Endothelial cell of umbilical vein (primary cell): ENCODE measurements at regions not wholly inside any gene's neighbourhood (a gene's known extent, or its start where the extent isn't known, plus 50 kb on each side); places are given as distances from the start of the nearest gene placed in this dataset.

Experiments
- BruUV-seq: library from RNA; stranded (reverse); fragments of 400-500 nt; replicated peaks from 2 replicates; lab custom pipeline; 2021; lab: Mats Ljungman, UMichigan
- CTCF ChIA-PET: fragments of 300-600, 350-600 bp; sonication (Branson Sonifier 250); formaldehyde crosslinking; loops from one replicate; lab custom pipeline; 2021; ENCODE audit warnings: antibody characterized with exemption, inconsistent platforms; lab: Charles Lee
- POLR2A ChIA-PET: fragments of 300-600, 350-600 bp; sonication (Branson Sonifier 250); formaldehyde crosslinking; loops from one replicate; lab custom pipeline; 2021; ENCODE audit warnings: antibody characterized with exemption, inconsistent platforms; lab: Charles Lee
- DNase-seq: peaks from one replicate; pipeline ENCODE4 v3.0.0-alpha.2; 2011; ENCODE audit warnings: low read depth, low spot score
- FAIRE-seq: peaks from 2 replicates; lab custom pipeline; 2011; peaks lifted over from hg19 to GRCh38; lab: Jason Lieb, UNC
- H2AFZ ChIP-seq: 2 replicates; pipeline ENCODE4 v1.6.0; 2012; ENCODE audit warnings: low read depth, low read length, control low read depth, inconsistent platforms
- H3K27ac ChIP-seq: 2 replicates; pipeline ENCODE4 v1.5.1; 2011; ENCODE audit warnings: low read depth, mild to moderate bottlenecking, control low read depth, low read length, moderate library complexity; ENCODE audit not compliant: insufficient read depth
- H3K27me3 ChIP-seq, 2 experiments: 2 replicates each; pipeline versions ENCODE4 v1.6.0 to v1.6.1; 2011; ENCODE audit warnings: low read length in 2 of 2, mixed read lengths in 1 of 2; ENCODE audit not compliant: control insufficient read depth in 2 of 2, insufficient read depth in 2 of 2
- H3K36me3 ChIP-seq, 2 experiments: 2 replicates in 1 of 2; 3 replicates in 1 of 2; pipeline ENCODE4 v1.5.1; 2011; ENCODE audit warnings: low read length in 2 of 2, mild to moderate bottlenecking in 1 of 2, moderate library complexity in 1 of 2; ENCODE audit not compliant: control insufficient read depth in 2 of 2, insufficient read depth in 2 of 2; ENCODE audit errors: extremely low read depth in 1 of 2
- H3K4me1 ChIP-seq: 3 replicates; pipeline ENCODE4 v1.5.1; 2011; ENCODE audit warnings: mild to moderate bottlenecking, low read length; ENCODE audit not compliant: control insufficient read depth, insufficient read depth; ENCODE audit errors: extremely low read depth
- H3K4me2 ChIP-seq: 2 replicates; pipeline ENCODE4 v1.6.1; 2011; ENCODE audit warnings: low read length, control low read depth, mixed read lengths; ENCODE audit not compliant: insufficient read depth
- H3K4me3 ChIP-seq, 3 experiments: fragments of 200-600 bp in 1 of 3; sonication (generic), shearing (Covaris generic) in 1 of 3; replicated peaks in 1 of 3; 2 replicates each; pipeline ENCODE4 v1.5.1; 2011 to 2016; ENCODE audit warnings: control low read depth in 3 of 3, low read length in 3 of 3, mild to moderate bottlenecking in 2 of 3, inconsistent platforms in 1 of 3, low read depth in 1 of 3, moderate library complexity in 1 of 3; ENCODE audit not compliant: insufficient read depth in 1 of 3
- H3K79me2 ChIP-seq: 2 replicates; pipeline ENCODE4 v1.6.0; 2012; ENCODE audit warnings: low read length, inconsistent platforms; ENCODE audit not compliant: control insufficient read depth, insufficient read depth
- H3K9ac ChIP-seq: replicated peaks from 2 replicates; pipeline ENCODE3; 2011; ENCODE audit warnings: low read length, control low read depth; ENCODE audit not compliant: insufficient read depth; ENCODE audit errors: extremely low read depth
- H3K9me1 ChIP-seq: replicated peaks from 3 replicates; pipeline ENCODE4 v1.6.0; 2011; ENCODE audit warnings: mild to moderate bottlenecking, low read length; ENCODE audit not compliant: control insufficient read depth, insufficient read depth; ENCODE audit errors: extremely low read depth
- H3K9me3 ChIP-seq: replicated peaks from 2 replicates; pipeline ENCODE4 v1.5.1; 2012; ENCODE audit warnings: low read length, inconsistent platforms; ENCODE audit not compliant: control insufficient read depth, insufficient read depth
- H4K20me1 ChIP-seq: replicated peaks from 2 replicates; pipeline ENCODE3; 2011; ENCODE audit warnings: mild to moderate bottlenecking, low read length; ENCODE audit not compliant: control insufficient read depth, insufficient read depth; ENCODE audit errors: extremely low read depth
- EZH2 ChIP-seq: IDR thresholded peaks from 2 replicates; pipeline ENCODE4 v1.6.1; 2012; ENCODE audit warnings: borderline replicate concordance, low read depth, mild to moderate bottlenecking, moderate library complexity, low read length, inconsistent platforms; ENCODE audit not compliant: severe bottlenecking
- FOS ChIP-seq: IDR thresholded peaks from 2 replicates; pipeline ENCODE4 v1.6.1; 2011; ENCODE audit warnings: mild to moderate bottlenecking, low read length, moderate library complexity, borderline replicate concordance; ENCODE audit not compliant: insufficient read depth
- GATA2 ChIP-seq: IDR thresholded peaks from 2 replicates; pipeline ENCODE4 v1.7.0; 2011; ENCODE audit warnings: low read depth, mild to moderate bottlenecking, moderate library complexity, mixed read lengths, low read length; ENCODE audit not compliant: insufficient read length, insufficient read depth
- JUN ChIP-seq: IDR thresholded peaks from 2 replicates; pipeline ENCODE4 v1.6.1; 2011; ENCODE audit warnings: borderline replicate concordance, low read depth; ENCODE audit not compliant: insufficient read length, insufficient read depth
- MAX ChIP-seq: IDR thresholded peaks from 2 replicates; pipeline ENCODE4 v1.6.1; 2011; ENCODE audit not compliant: insufficient read depth, insufficient read length
- MYC ChIP-seq: IDR thresholded peaks from one replicate; pipeline ENCODE4 v1.6.1; 2011; ENCODE audit warnings: mild to moderate bottlenecking, low read depth, low read length
- POLR2A ChIP-seq: IDR thresholded peaks from 2 replicates; pipeline ENCODE4 v1.6.1; 2012; ENCODE audit warnings: low read depth, mild to moderate bottlenecking, control low read depth, low read length
- POLR2AphosphoS5 ChIP-seq: IDR thresholded peaks from 2 replicates; pipeline ENCODE4 v1.6.1; 2012; ENCODE audit warnings: low read depth, mild to moderate bottlenecking, control low read depth, low read length, moderate library complexity; ENCODE audit not compliant: insufficient read depth
- dilution Hi-C: fragments of 300-500 bp; cut with MboI; formaldehyde crosslinking; loops from one replicate; pipeline ENCODE4 v1.15.0; 2019; ENCODE audit warnings: low sequenced_read_pairs; ENCODE audit not compliant: extremely low pct_ligation_motif_present
- intact Hi-C: fragments of 100-400 bp; cut with micrococcal nuclease; formaldehyde crosslinking; loops from one replicate; pipeline ENCODE4 v1.10.0; 2022
- TF ChIP-seq, protein P1 (sequence below), 2 donors: IDR thresholded peaks; 1 replicate in 1 of 2; 2 replicates in 1 of 2; pipeline ENCODE4 v1.5.1; 2011; ENCODE audit warnings: low read length in 2 of 2, mild to moderate bottlenecking in 2 of 2, moderate library complexity in 2 of 2, control low read depth in 1 of 2, inconsistent platforms in 1 of 2, low read depth in 1 of 2; ENCODE audit not compliant: insufficient read depth in 1 of 2; ENCODE audit errors: extremely low read depth in 1 of 2

DNA sequence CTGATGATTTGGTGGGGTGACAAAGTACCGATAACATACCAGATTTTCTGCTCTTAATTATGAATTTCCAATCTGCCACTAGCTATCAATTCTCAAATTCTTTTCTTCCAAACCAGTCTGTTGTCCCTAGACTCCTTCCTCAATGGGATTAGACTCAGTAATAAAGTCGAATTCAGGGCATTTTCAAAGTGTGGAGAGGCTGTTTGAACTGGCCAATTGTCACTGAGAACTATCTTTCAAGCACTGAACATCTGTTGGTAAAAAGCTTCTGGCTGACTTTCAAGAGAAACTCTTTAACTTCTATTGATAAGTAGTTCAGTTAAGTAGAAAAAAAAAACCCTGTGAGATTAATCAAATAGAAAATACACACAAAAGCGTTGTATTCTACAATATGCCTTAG lies 108.9 kb downstream of the SAMD9 start:
- DNase-seq = no peak
- POLR2A ChIA-PET = no interaction called here
- intact Hi-C loops (no loop called here), dilution Hi-C loops (no loop called here)
- no peaks in the 10 kb centered on the region for H3K9me1 ChIP-seq
- no peak overlapping the region for H2AFZ ChIP-seq
- H3K4me3 ChIP-seq = no peak overlapping the region
- no peak for FAIRE-seq
- TF ChIP-seq FOS = no peak
- no peak for TF ChIP-seq GATA2
- no peak for TF ChIP-seq JUN
- TF ChIP-seq EZH2 = no peak
- TF ChIP-seq MYC = no peak
- no peak for TF ChIP-seq POLR2AphosphoS5
- TF ChIP-seq POLR2A = no peak
- TF ChIP-seq, protein P1, sequence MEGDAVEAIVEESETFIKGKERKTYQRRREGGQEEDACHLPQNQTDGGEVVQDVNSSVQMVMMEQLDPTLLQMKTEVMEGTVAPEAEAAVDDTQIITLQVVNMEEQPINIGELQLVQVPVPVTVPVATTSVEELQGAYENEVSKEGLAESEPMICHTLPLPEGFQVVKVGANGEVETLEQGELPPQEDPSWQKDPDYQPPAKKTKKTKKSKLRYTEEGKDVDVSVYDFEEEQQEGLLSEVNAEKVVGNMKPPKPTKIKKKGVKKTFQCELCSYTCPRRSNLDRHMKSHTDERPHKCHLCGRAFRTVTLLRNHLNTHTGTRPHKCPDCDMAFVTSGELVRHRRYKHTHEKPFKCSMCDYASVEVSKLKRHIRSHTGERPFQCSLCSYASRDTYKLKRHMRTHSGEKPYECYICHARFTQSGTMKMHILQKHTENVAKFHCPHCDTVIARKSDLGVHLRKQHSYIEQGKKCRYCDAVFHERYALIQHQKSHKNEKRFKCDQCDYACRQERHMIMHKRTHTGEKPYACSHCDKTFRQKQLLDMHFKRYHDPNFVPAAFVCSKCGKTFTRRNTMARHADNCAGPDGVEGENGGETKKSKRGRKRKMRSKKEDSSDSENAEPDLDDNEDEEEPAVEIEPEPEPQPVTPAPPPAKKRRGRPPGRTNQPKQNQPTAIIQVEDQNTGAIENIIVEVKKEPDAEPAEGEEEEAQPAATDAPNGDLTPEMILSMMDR (IDR thresholded peaks at IDR 0.05; ENCODE audit: extremely low read depth in 1 of 2, insufficient read depth in 1 of 2, low read depth in 1 of 2, low read length in 2 of 2) = no peak
- no peak for TF ChIP-seq MAX
- no peak overlapping the region for H3K27ac ChIP-seq
- no peaks in the 10 kb centered on the region for H3K79me2 ChIP-seq
- H4K20me1 ChIP-seq = no peaks in the 10 kb centered on the region
- CTCF ChIA-PET = interaction anchor here (1.9 kb wide), 1 partner anchor 9 kb away, joined by 5 read pairs; no protein-coding TSS in a partner anchor
- no peaks in the 10 kb centered on the region for H3K27me3 ChIP-seq
- no peak overlapping the region for H3K9ac ChIP-seq
- H3K9me3 ChIP-seq = no peaks in the 10 kb centered on the region
- H3K4me2 ChIP-seq = no peak overlapping the region
- no peaks in the 10 kb centered on the region for H3K36me3 ChIP-seq
- no TSS peak for BruUV-seq
- H3K4me1 ChIP-seq = peaks cover 23% of the 10 kb centered on the region
